Hematopoietic multipotent progenitor cell treated with erythropoietin and hydrocortisone succinate and interleukin-3 and kit ligand, for 8 days (in vitro differentiated cells): ENCODE measurements at regions not wholly inside any gene's neighbourhood (a gene's known extent, or its start where the extent isn't known, plus 50 kb on each side); places are given as distances from the start of the nearest gene placed in this dataset.
"Not testable (repeated sequence)": the region's sequence is repeated elsewhere in the genome, so short reads cannot be mapped to it uniquely, and the experiment has no call there.

Experiments used
- DNase-seq: peaks from one replicate; pipeline ENCODE4 v3.0.0-alpha.2; 2015

- no peak for DNase-seq
These were observed 467.3 kb upstream of the RGS18 start for GRCh38 chr1:191690931-191691330.

GRCh38 chr1:191693797-191694196, 464.5 kb upstream of the RGS18 start:
- no peak for DNase-seq

GRCh38 chr1:191695865-191696264, 462.4 kb upstream of the RGS18 start:
- no peak for DNase-seq

GRCh38 chr1:191696354-191696753, 461.9 kb upstream of the RGS18 start:
- DNase-seq, result no peak

DNA sequence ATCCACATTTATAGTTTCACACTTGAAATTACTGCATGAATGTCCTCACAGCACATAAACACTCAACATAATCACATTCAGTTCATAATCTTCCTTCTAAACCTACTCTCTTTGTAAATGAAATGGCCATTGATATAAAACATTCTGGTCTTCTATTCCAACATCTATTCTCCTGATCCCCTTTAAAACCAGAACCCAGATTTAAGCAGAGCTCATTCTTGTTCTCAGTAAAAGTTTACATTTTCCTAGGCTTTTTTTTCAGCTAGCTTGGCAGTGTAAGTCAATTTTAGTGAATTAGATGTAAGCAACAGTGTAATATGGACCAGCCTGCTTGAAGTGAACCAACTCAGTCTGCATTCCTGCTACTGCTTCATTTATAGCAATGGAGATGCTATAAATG, 460.7 kb upstream of the RGS18 start:
- DNase-seq, result no peak

GRCh38 chr1:191698246-191698645, 460.0 kb upstream of the RGS18 start:
- no peak for DNase-seq

- no peak for DNase-seq
These were observed 458.9 kb upstream of the RGS18 start for GRCh38 chr1:191699343-191699742.

GRCh38 chr1:191700922-191701321, 457.3 kb upstream of the RGS18 start:
- DNase-seq, result no peak

GRCh38 chr1:191702124-191702523, 456.1 kb upstream of the RGS18 start:
- DNase-seq, result no peak

DNA sequence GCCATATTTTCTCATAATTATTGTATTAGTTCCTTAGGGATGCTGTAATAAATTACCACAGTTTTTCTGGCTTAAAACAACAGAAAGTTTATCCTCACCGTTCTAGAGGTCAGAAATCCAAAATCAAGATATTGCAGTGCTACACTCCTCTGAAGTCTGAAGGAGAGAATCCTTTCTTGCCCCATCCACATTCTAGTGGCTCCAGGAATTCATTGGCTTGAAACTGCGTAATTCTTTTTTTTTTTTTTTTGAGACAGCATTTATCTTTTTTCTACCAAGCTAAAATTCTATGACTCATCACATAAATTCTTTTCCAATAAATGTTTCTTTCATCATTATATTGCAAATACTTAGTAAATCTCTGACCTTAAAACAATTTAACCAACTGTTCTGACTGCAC, 451.0 kb upstream of the RGS18 start:
- DNase-seq, result no peak

DNA sequence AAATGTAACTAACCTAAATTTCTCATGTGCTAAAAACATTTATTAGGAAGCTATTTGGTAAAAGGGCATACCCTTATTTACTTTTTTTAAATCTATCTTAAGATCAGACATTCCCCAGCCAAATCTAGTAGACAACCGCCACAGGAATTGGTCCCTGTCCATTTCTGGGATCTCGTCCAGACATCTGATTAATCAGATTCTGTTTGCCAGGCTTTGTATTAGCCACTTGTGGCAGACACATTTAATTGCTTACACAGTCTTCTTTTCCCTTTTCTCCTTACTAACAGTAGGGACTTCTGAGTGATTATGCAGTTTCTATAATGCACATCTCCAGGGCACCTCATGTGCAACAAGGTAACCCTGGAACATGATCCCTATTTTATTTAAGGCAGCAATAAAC, 449.0 kb upstream of the RGS18 start:
- no peak for DNase-seq

- DNase-seq, result no peak
These were observed 446.3 kb upstream of the RGS18 start for GRCh38 chr1:191711961-191712360.

DNA sequence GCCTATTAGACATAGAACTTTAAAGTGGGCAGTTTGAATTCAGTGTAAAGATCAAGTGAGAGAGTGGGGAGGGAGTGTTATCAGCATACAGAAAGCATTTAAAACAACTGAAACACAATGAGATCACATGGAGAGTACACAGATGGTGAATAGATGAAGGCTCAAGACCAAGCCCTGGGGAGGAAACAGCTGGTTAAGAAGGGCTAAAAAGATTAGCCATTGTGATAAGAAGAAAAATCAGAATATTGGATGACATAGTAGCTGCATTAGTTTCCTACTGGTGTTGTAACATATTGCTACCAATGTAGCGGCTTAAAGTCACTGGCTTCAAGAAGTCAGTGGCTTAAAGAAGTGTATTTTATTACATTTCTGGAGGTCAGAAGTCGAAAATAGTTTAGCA, 443.4 kb upstream of the RGS18 start:
- DNase-seq, result peak; percentile 24

- no peak for DNase-seq
These were observed 428.5 kb upstream of the RGS18 start for GRCh38 chr1:191729742-191730141.

DNA sequence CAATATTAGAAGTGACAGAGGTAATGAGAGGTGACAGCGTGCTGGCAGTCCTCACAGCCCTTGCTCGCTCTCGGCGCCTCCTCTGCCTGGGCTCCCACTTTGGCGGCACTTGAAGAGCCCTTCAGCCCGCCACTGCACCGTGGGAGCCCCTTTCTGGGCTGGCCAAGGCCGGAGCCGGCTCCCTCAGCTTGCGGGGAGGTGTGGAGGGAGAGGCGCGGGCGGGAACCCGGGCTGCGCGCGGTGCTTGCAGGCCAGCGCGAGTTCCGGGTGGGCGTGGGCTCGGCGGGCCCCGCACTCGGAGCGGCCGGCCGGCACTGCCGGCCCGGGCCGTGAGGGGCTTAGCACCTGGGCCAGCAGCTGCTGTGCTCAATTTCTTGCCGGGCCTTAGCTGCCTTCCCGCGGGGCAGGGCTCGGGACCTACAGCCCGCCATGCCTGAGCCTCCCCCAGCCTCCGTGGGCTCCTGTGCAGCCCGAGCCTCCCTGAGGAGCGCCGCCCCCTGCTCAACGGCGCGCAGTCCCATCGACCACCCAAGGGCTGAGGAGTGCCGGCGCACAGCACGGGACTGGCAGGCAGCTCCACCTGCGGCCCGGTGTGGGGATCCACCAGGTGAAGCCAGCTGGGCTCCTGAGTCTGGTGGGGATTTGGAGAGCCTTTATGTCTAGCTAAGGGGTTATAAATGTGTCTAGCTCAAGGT, 426.5 kb upstream of the RGS18 start:
- DNase-seq, result not testable (repeated sequence)

DNA sequence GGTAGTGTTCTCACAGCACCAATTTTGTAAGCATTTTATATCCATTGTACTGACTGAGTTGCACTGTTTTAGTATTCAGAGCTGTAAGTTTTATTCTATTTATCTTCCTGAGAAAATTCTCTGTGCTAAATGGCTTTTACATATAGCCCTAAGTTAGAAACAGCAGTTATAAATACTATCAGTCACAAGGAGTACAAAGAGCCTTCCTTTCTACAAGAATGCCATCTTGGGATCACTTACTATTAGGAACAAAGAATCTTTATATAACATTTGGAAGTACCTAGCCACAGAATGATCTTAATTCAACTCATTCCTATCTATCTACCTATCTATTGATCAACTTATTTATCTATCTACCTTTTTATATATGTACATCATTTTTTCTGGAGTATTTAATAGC, 423.9 kb upstream of the RGS18 start:
- DNase-seq, result no peak

DNA sequence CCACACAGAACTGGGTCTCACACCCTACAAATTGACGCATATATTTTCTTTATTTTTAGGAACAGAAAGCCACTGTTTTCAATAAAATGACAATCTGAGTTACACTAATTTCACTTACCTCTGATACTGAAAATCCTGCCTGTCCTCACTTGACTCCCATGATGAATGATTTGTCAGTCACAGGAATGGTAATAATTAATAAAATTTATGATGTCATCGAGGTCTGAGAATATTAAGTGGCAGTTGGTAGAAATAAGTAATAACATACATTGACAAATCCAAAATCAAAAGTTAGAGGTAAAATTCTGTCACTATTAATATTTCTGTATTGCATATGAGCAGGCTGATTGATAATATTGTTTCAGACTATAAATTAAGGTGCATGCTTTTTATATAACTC, 418.7 kb upstream of the RGS18 start:
- no peak for DNase-seq

DNA sequence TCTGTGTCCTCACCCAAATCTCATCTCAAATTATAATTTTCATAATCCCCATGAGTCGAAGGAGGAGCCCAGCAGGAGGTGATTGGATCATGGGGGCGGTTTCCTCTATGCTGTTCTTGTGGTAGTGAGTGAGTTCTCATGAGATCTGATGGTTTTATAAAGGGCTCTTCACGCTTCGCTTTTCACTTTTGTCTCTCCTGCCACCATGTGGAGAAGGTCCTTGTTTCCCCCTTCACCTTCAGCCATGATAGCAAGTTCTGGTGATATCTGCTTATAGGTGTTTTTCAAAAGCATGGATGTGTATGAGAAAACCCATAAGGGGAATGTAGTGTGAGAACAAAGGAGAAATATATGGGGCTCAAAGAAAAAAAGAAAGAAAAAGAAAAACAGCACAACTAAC, 405.9 kb upstream of the RGS18 start:
- DNase-seq, result no peak

DNA sequence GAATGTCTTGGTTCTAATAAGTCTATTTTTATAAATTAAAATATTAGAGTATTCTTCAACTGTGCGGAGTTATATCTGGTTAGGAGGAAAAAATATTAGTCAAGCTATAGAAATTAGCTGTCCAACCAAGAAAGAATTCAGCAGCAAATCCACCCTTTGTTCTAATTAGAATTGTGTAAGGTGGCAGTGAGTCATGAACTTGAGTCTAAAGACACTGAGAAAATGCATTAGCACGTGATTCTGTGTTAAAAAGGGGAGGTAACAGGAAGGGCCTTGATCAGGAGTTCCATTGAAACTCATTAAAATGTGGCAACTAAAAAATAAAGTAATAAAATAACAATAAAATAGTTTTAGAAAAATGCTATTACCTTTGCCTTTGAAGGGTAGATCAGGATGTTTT, 398.2 kb upstream of the RGS18 start:
- no peak for DNase-seq

- no peak for DNase-seq
These were observed 369.7 kb upstream of the RGS18 start for GRCh38 chr1:191788551-191788950.

- no peak for DNase-seq
These were observed 360.1 kb upstream of the RGS18 start for GRCh38 chr1:191798178-191798577.

- no peak for DNase-seq
These were observed 354.0 kb upstream of the RGS18 start for GRCh38 chr1:191804311-191804710.

DNA sequence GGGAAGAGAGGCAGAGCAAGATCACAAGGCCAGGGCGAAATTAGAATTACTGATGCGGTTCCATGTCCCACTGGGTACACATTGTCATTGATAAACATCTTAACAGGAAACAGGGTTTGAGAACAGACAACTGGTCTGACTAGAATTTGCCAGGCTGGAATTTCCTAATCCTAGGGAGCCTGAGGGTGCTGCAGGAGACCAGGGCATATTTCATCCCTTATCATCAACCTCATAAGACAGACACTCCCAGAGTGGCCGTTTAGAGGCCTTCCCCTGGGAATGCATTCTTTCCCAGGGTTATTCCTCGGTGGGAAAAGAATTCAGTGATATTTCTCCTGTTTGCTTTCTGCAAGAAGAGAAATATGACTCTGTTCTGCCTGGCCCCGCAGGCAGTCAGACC, 344.7 kb upstream of the RGS18 start:
- DNase-seq, result not testable (repeated sequence)

DNA sequence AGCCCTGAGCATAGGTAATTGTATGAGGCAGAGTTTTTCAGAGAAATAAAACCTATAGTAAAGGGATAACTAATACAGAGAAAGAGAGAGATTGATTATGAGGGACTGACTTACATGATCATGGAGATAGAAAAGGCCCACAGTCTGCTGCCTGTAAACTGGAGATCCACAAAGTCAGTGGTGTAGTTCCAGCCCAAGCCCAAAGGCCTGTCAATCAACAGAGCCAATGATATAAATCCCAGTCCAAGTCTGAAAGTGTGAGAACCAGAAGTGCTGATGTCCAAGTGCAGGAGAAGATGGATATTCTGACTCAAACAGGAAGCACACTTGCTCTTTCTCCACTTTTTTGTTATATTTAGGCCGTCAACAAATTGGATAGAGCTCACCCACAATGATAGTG, 340.1 kb upstream of the RGS18 start:
- DNase-seq, result no peak

- DNase-seq, result peak; percentile 76
These were observed 326.7 kb upstream of the RGS18 start for GRCh38 chr1:191831572-191831971.

DNA sequence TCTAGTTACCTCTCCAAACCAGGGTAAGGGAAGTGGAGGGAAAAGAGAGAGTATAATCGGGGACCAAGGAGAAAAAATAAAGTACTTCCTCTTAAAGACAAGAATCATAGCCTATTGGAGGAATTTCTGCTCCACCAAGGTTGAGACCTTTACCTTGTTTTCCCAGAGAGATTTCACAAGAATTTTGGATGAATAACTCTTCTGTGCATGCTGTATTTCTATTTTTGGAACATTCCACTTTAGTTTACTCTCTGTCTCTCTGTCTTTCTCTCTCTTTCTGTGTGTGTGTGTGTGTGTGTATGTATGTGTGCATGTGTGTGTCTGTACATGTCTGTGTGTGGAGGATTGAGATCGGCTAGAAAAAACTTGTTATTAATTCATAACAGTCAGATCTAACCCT, 318.4 kb upstream of the RGS18 start:
- no peak for DNase-seq
